ENCODE measurements at regions not wholly inside any gene's neighbourhood (a gene's known extent, or its start where the extent isn't known, plus 50 kb on each side); places are given as distances from the start of the nearest gene placed in this dataset.

GRCh38 chr1:60715970-60716369 lies 366.4 kb upstream of the NFIA start:
- TF ChIP-seq CTCF (IDR thresholded peaks at IDR 0.05) (no peak), POLR2AphosphoS5 (IDR thresholded peaks at IDR 0.05) (no peak)

Measured in suprapubic skin (tissue), 3 donors.